ENCODE measurements at regions not wholly inside any gene's neighbourhood (a gene's known extent, or its start where the extent isn't known, plus 50 kb on each side); places are given as distances from the start of the nearest gene placed in this dataset.

DNA sequence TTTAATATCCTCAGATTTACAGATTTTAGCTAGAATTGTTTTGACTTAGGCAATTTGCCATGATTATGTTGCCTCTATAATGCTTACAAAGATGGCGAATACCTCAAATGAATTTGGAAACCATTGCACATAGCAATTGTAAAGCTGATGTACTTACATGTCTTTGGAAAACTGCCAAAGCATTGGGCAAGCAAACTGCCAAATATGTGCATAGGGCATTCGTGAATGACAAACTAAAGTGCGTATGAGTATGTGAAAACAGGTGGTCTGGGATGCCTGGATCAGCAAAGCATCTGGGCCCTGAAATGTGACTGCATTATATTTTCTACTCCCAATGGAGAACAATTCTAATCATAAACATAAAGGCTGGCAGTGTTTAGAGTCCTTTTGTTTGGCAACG, 445.3 kb upstream of the ROBO1 start:
- Histone ChIP-seq H3K27me3 (no peaks in the 10 kb centered on the region), H3K36me3 (no peaks in the 10 kb centered on the region), H3K4me1 (no peaks in the 10 kb centered on the region), H3K4me3 (no peak overlapping the region), H3K9me3 (no peaks in the 10 kb centered on the region), H3K27ac (no peak overlapping the region), H3K9ac (ENCODE audit: low read depth in 2 of 2, low read length in 2 of 2) (no peak overlapping the region)
- TF ChIP-seq, protein P1, sequence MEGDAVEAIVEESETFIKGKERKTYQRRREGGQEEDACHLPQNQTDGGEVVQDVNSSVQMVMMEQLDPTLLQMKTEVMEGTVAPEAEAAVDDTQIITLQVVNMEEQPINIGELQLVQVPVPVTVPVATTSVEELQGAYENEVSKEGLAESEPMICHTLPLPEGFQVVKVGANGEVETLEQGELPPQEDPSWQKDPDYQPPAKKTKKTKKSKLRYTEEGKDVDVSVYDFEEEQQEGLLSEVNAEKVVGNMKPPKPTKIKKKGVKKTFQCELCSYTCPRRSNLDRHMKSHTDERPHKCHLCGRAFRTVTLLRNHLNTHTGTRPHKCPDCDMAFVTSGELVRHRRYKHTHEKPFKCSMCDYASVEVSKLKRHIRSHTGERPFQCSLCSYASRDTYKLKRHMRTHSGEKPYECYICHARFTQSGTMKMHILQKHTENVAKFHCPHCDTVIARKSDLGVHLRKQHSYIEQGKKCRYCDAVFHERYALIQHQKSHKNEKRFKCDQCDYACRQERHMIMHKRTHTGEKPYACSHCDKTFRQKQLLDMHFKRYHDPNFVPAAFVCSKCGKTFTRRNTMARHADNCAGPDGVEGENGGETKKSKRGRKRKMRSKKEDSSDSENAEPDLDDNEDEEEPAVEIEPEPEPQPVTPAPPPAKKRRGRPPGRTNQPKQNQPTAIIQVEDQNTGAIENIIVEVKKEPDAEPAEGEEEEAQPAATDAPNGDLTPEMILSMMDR (IDR thresholded peaks at IDR 0.05) = no peak
- intact Hi-C loops (cut with DNase I) = no loop called here
- DNase-seq = no peak

DNA sequence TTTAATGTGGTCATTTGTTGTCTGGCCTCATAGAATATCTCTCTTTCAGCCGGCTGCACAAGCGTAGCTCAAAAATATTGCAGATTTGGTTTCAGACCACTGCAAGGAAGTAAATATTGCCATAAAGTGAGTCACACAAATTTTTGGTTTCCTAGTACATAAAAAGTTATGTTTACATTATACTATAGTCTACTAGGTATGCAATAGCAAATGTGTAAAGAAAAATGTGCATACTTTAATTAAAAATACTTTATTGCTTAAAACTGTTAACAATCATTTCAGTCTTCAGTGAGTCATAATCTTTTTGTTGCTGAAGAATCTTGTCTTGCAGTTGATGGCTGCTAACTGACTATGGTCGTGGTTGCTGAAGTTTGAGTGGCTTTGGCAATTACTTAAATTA, 425.1 kb upstream of the ROBO1 start:
- Histone ChIP-seq H3K9me3 (no peaks in the 10 kb centered on the region), H3K27me3 (no peaks in the 10 kb centered on the region), H3K4me3 (no peak overlapping the region), H3K27ac (no peak overlapping the region), H3K36me3 (no peaks in the 10 kb centered on the region), H3K9ac (ENCODE audit: low read depth in 2 of 2, low read length in 2 of 2) (no peak overlapping the region), H3K4me1 (no peaks in the 10 kb centered on the region)
- DNase-seq = no peak
- TF ChIP-seq, protein P1 (IDR thresholded peaks at IDR 0.05) = no peak
- intact Hi-C loops (cut with DNase I) = no loop called here

DNA sequence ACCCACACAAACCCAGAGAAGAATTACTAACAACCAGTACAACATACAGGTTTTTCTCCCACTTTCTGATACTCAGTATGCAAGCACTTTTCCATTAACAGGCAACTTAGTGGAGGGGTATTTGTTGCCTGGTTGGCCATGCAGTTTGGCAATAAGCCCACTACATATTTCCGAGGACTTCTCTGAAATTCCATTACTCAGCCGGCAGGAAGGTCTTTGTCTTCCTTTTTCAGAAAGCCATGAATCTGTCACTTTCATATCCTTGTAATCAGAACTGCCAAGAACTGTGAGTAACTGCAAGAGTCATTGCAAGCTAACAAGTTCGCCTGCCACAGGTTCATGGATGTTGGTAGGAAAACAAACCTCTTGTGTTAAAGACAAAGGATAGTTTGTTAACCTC, 422.3 kb upstream of the ROBO1 start:
- Histone ChIP-seq H3K27me3 (no peaks in the 10 kb centered on the region), H3K9me3 (no peaks in the 10 kb centered on the region), H3K4me1 (no peaks in the 10 kb centered on the region), H3K27ac (no peak overlapping the region), H3K36me3 (no peaks in the 10 kb centered on the region), H3K4me3 (no peak overlapping the region), H3K9ac (ENCODE audit: low read depth in 2 of 2, low read length in 2 of 2) (no peak overlapping the region)
- DNase-seq = no peak
- TF ChIP-seq, protein P1 (IDR thresholded peaks at IDR 0.05) = no peak
- intact Hi-C loops (cut with DNase I) = no loop called here

DNA sequence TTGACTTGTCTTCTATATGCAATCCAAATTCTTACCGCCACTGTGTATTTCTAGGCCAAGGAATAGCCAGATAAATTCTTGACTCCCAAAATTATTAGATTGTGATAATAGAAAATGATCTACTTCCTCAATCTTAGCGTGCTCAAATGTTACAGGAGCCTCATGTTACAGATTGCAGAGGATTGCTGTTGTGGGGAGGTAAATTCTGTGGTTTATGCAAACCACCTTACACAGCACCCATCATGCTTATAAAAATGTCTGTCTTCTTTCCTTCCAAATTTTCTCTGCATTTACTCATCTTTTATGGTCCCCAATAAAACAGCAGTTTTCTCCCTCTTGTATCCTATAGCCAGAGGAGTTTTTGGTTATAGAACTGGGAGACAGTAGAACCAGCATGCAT, 420.2 kb upstream of the ROBO1 start:
- no peak overlapping the region for H3K27ac ChIP-seq
- H3K4me3 ChIP-seq = no peak overlapping the region
- intact Hi-C loops (cut with DNase I) = no loop called here
- no peak overlapping the region for H3K9ac ChIP-seq (ENCODE audit: low read depth in 2 of 2, low read length in 2 of 2)
- H3K4me1 ChIP-seq = no peaks in the 10 kb centered on the region
- TF ChIP-seq, protein P1 (IDR thresholded peaks at IDR 0.05) = no peak
- no peaks in the 10 kb centered on the region for H3K27me3 ChIP-seq
- no peak for DNase-seq
- H3K9me3 ChIP-seq = no peaks in the 10 kb centered on the region
- H3K36me3 ChIP-seq = no peaks in the 10 kb centered on the region

DNA sequence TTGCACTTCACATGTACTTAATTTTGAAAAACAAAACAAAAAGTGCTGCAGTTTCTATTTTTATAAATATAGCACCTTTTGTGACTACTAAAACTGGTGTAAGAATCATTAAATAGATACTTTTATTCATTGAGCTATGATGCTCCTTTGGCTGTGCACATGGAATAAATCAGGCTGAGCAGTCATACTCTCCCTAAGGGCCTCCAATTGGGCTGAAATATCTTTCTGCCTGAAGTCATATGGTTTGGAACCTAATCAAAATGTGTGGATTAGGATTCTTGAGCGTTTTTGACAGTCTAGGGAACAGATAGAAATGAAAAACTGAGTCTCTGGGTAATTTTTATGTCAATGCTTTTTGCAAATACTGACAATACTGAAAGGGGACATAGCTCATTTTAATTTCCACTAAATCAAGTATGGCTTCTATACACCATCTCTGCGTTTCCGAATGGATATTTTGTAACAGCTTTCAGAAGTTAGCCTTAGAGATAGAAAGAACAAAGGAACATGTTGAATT, 392.2 kb upstream of the ROBO1 start:
- Histone ChIP-seq H3K4me3 (no peak overlapping the region), H3K36me3 (no peaks in the 10 kb centered on the region), H3K9me3 (no peaks in the 10 kb centered on the region), H3K27me3 (no peaks in the 10 kb centered on the region), H3K27ac (no peak overlapping the region), H3K9ac (ENCODE audit: low read depth in 2 of 2, low read length in 2 of 2) (no peak overlapping the region), H3K4me1 (no peaks in the 10 kb centered on the region)
- intact Hi-C loops (cut with DNase I) = no loop called here
- DNase-seq = no peak
- TF ChIP-seq, protein P1 (IDR thresholded peaks at IDR 0.05) = no peak

DNA sequence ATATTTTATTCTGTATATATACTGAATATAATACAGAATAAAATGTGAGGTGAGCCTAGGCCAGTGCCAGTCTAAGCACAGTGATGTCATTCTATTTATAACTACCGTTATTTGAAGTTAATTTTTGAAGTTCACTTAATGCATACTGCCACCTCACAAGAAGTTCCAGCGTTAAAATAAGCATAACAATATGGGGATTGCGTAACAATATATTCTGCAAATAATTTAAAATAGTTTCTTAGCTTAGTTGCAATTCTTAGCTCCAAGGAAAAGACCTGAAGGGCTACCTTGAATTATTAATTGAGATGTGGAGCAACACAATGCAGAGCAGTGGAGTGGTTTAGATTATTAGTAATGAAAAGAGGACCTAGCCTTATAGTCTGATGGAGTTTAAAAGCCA, 390.5 kb upstream of the ROBO1 start:
- Histone ChIP-seq H3K4me3 (no peak overlapping the region), H3K27ac (no peak overlapping the region), H3K27me3 (no peaks in the 10 kb centered on the region), H3K4me1 (no peaks in the 10 kb centered on the region), H3K36me3 (no peaks in the 10 kb centered on the region), H3K9ac (ENCODE audit: low read depth in 2 of 2, low read length in 2 of 2) (no peak overlapping the region), H3K9me3 (no peaks in the 10 kb centered on the region)
- TF ChIP-seq, protein P1 (IDR thresholded peaks at IDR 0.05) = no peak
- intact Hi-C loops (cut with DNase I) = no loop called here
- no peak for DNase-seq

Data from colonic mucosa (tissue), 4 donors.